HG03469 (cell line): ENCODE measurements at regions not wholly inside any gene's neighbourhood (a gene's known extent, or its start where the extent isn't known, plus 50 kb on each side); places are given as distances from the start of the nearest gene placed in this dataset.
"Not testable (repeated sequence)": the region's sequence is repeated elsewhere in the genome, so short reads cannot be mapped to it uniquely, and the experiment has no call there.

Source experiments
- ATAC-seq: cut with Tn5 transposase; IDR thresholded peaks from one replicate; pipeline ENCODE4 v1.9.1; 2021; ENCODE audit warnings: mild to moderate bottlenecking, moderate library complexity, moderate number of reproducible peaks; ENCODE audit not compliant: unreplicated experiment

- ATAC-seq = no peak
Measured at GRCh38 chr6:5840734-5841390, 165.9 kb downstream of the NRN1 start.

- no peak for ATAC-seq
Measured at GRCh38 chr6:5838656-5839396, 167.9 kb downstream of the NRN1 start.

GRCh38 chr6:5837323-5837722 is 169.4 kb downstream of the NRN1 start:
- ATAC-seq = no peak

- ATAC-seq = not testable (repeated sequence)
Measured at GRCh38 chr6:5836597-5836996, 170.1 kb downstream of the NRN1 start.

GRCh38 chr6:5833120-5833519 is 173.6 kb downstream of the NRN1 start:
- ATAC-seq = no peak

GRCh38 chr6:5832668-5833067 is 174.1 kb downstream of the NRN1 start:
- no peak for ATAC-seq

- peak; percentile 64 for ATAC-seq
Measured at GRCh38 chr6:5831219-5831862, 175.4 kb downstream of the NRN1 start.

- ATAC-seq = no peak
Measured at GRCh38 chr6:5828296-5828695, 178.4 kb downstream of the NRN1 start.

- ATAC-seq = no peak
Measured at GRCh38 chr6:5827056-5827904, 179.4 kb downstream of the NRN1 start.

- not testable (repeated sequence) for ATAC-seq
Measured at GRCh38 chr6:5824382-5824983, 182.2 kb downstream of the NRN1 start.
